ENCODE measurements at regions not wholly inside any gene's neighbourhood (a gene's known extent, or its start where the extent isn't known, plus 50 kb on each side); places are given as distances from the start of the nearest gene placed in this dataset.

GRCh38 chr3:163561151-163561550 is 1517.1 kb downstream of the SI start:
- TF ChIP-seq, protein P1, sequence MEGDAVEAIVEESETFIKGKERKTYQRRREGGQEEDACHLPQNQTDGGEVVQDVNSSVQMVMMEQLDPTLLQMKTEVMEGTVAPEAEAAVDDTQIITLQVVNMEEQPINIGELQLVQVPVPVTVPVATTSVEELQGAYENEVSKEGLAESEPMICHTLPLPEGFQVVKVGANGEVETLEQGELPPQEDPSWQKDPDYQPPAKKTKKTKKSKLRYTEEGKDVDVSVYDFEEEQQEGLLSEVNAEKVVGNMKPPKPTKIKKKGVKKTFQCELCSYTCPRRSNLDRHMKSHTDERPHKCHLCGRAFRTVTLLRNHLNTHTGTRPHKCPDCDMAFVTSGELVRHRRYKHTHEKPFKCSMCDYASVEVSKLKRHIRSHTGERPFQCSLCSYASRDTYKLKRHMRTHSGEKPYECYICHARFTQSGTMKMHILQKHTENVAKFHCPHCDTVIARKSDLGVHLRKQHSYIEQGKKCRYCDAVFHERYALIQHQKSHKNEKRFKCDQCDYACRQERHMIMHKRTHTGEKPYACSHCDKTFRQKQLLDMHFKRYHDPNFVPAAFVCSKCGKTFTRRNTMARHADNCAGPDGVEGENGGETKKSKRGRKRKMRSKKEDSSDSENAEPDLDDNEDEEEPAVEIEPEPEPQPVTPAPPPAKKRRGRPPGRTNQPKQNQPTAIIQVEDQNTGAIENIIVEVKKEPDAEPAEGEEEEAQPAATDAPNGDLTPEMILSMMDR (IDR thresholded peaks at IDR 0.05) = no peak
- TF ChIP-seq POLR2A (IDR thresholded peaks at IDR 0.05) (no peak), POLR2AphosphoS5 (IDR thresholded peaks at IDR 0.05) (no peak)

All from gastroesophageal sphincter (tissue), 3 donors.